ENCODE measurements at regions not wholly inside any gene's neighbourhood (a gene's known extent, or its start where the extent isn't known, plus 50 kb on each side); places are given as distances from the start of the nearest gene placed in this dataset.

DNA sequence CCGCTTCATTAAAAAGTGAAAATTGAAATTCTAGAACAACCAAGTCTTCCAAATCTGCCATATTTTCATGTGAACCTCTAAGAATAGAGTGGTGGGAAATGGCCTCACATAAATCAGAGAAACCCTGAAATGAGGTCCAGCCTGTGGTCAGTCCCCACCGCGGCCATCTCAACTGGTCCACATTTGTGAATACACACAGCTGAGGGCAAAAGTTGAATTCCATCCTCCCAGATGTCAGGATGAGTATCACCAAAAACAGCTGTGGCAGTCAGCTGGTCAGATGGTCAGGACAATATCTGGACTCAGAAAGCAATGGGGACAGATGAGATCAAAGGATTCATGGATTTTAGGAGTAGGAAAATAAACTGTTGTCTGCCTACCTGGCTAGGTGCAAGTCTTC lies 219.4 kb upstream of the NCKAP5 start:
- no peak for TF ChIP-seq POLR2A (IDR thresholded peaks at IDR 0.05)
- TF ChIP-seq, protein P1, sequence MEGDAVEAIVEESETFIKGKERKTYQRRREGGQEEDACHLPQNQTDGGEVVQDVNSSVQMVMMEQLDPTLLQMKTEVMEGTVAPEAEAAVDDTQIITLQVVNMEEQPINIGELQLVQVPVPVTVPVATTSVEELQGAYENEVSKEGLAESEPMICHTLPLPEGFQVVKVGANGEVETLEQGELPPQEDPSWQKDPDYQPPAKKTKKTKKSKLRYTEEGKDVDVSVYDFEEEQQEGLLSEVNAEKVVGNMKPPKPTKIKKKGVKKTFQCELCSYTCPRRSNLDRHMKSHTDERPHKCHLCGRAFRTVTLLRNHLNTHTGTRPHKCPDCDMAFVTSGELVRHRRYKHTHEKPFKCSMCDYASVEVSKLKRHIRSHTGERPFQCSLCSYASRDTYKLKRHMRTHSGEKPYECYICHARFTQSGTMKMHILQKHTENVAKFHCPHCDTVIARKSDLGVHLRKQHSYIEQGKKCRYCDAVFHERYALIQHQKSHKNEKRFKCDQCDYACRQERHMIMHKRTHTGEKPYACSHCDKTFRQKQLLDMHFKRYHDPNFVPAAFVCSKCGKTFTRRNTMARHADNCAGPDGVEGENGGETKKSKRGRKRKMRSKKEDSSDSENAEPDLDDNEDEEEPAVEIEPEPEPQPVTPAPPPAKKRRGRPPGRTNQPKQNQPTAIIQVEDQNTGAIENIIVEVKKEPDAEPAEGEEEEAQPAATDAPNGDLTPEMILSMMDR (IDR thresholded peaks at IDR 0.05), result no peak
